GM12875 (cell line): ENCODE measurements at regions not wholly inside any gene's neighbourhood (a gene's known extent, or its start where the extent isn't known, plus 50 kb on each side); places are given as distances from the start of the nearest gene placed in this dataset.
"Not testable (repeated sequence)": the region's sequence is repeated elsewhere in the genome, so short reads cannot be mapped to it uniquely, and the experiment has no call there.

ENCODE experiments used
- H3K4me3 ChIP-seq: one replicate; pipeline ENCODE4 v1.5.1; 2011; ENCODE audit warnings: low read depth, low read length, control low read depth
- CTCF ChIP-seq: IDR thresholded peaks from 2 replicates; pipeline ENCODE4 v1.5.1; 2011; ENCODE audit warnings: low read depth, mild to moderate bottlenecking, control low read depth, inconsistent platforms, low read length, moderate library complexity, borderline replicate concordance; ENCODE audit not compliant: insufficient read depth

GRCh38 chr18:68387246-68387645 is 327.7 kb downstream of the TMX3 start:
- no peak for TF ChIP-seq CTCF
- no peak overlapping the region for H3K4me3 ChIP-seq

- H3K4me3 ChIP-seq: not testable (repeated sequence)
Measured at GRCh38 chr18:68383979-68384378, 330.9 kb downstream of the TMX3 start.

GRCh38 chr18:68376926-68377325 is 338.0 kb downstream of the TMX3 start:
- no peak for TF ChIP-seq CTCF
- H3K4me3 ChIP-seq: no peak overlapping the region

DNA sequence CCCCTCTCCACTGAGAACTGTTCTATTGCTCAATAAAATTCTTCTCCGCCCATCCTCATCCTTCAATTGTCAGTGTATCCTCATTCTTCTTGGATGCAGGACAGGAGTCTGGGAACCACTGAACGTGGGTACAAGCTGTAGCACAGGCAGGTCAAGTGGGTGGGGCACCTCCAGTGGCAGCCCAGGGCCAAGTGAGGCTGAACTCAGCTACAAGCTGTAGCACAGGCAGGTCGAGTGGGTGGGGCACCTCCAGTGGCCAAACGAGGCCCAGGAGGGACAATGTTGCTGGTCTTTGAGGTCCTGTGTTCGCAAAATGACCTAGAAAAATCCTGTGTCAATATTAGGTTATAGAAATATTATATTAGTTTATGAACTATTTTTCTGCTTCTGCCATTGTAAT is 352.0 kb downstream of the TMX3 start:
- TF ChIP-seq CTCF: no peak
- no peak overlapping the region for H3K4me3 ChIP-seq

DNA sequence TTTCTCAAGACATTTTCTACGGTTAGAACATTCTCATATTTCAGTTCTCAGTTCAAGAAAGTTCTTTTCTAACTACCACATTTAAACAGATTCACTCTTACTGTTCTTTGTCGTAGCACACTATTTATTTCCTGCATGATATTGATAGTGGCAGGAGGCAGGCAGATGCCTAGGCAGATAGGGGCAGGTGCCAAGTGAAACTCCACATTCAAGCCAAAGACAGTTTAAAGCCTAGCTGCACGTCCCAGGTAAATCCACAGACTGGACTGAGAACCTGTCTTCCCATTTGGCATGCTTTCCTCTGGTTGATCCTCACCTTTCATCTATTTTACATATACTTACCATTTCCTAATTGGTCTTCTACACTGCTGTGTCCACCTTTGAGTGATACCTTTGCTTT is 359.3 kb downstream of the TMX3 start:
- no peak for TF ChIP-seq CTCF
- H3K4me3 ChIP-seq: no peak overlapping the region

DNA sequence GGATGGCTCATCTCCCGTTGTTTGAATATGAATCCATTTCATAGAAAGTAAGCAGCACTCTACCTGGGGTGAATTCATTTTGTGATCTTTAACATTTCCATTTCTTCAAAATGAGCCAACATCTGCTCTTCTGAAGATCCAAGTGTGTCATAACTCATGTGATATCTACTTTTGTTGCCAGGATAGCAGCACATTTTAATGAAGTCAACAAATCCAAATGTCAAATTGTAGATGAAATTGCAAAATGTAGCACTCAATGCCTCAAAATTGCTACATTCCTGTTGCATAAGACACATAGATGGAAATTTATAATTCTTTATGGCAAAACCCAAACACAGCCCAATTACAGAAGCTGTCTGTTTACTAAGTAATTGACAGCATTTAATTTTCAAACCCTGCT is 360.7 kb downstream of the TMX3 start:
- no peak for TF ChIP-seq CTCF
- no peak overlapping the region for H3K4me3 ChIP-seq

GRCh38 chr18:68342039-68342659 is 372.8 kb downstream of the TMX3 start:
- TF ChIP-seq CTCF: no peak

DNA sequence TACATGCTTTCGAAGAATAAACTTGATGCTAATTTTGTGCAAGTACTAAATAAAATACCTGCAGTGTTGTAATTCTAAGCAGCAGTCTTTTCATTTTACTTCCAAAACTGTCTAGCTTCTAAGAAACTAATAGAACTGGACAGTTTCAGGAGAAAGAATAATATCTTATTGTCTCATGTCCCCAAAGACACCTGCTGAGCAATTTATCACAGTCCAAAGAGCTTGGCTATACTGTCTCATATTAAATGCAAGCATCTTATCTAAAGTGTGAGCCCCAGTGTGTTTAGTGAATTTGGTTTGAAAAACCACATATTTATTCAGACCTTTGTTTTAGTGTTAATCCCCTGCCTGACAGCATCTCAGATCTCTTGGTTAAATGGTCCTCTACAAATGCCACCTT is 374.3 kb downstream of the TMX3 start:
- TF ChIP-seq CTCF: no peak
- no peak overlapping the region for H3K4me3 ChIP-seq

More at GRCh38 chr18:68342039-68342659, 372.8 kb downstream of the TMX3 start:
- no peak overlapping the region for H3K4me3 ChIP-seq
